ENCODE measurements at regions not wholly inside any gene's neighbourhood (a gene's known extent, or its start where the extent isn't known, plus 50 kb on each side); places are given as distances from the start of the nearest gene placed in this dataset.

DNA sequence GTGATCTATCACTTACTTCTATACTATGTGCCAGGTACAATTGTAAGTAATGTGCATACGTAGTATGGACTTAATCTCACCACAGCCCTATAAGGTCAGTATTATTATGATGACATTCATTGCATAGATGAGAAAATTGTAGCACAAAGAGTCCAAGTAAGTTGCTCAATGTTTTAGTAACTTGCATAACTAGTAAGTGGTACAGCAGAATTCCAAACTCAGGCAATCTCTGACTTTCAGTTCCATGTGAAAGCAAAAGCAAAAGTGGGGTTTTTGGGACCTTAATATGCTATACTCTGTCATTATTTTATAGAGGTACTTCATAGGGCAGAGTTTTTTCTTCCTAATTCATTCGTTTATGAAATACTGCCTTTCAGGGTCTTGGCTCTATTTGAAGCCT, 188.8 kb upstream of the VEGFC start:
- Histone ChIP-seq H3K27me3 (ENCODE audit: control insufficient read depth, insufficient read depth, low read length) (no peaks in the 10 kb centered on the region), H3K9ac (ENCODE audit: low read length in 3 of 3) (no peak overlapping the region), H3K27ac (ENCODE audit: low read depth in 2 of 2, low read length in 2 of 2) (no peak overlapping the region), H3K36me3 (ENCODE audit: control insufficient read depth in 2 of 3, insufficient read depth in 3 of 3, low read length in 3 of 3) (no peaks in the 10 kb centered on the region), H3K4me1 (ENCODE audit: control insufficient read depth in 2 of 3, insufficient read depth in 2 of 3, low read depth in 1 of 3, low read length in 3 of 3) (no peaks in the 10 kb centered on the region), H3K9me3 (ENCODE audit: control insufficient read depth in 2 of 3, insufficient read depth in 1 of 3, low read length in 3 of 3) (no peaks in the 10 kb centered on the region), H3K4me3 (ENCODE audit: low read length in 3 of 3) (no peak overlapping the region)
- FAIRE-seq (no peak), DNase-seq (no peak)
- TF ChIP-seq, protein P1, sequence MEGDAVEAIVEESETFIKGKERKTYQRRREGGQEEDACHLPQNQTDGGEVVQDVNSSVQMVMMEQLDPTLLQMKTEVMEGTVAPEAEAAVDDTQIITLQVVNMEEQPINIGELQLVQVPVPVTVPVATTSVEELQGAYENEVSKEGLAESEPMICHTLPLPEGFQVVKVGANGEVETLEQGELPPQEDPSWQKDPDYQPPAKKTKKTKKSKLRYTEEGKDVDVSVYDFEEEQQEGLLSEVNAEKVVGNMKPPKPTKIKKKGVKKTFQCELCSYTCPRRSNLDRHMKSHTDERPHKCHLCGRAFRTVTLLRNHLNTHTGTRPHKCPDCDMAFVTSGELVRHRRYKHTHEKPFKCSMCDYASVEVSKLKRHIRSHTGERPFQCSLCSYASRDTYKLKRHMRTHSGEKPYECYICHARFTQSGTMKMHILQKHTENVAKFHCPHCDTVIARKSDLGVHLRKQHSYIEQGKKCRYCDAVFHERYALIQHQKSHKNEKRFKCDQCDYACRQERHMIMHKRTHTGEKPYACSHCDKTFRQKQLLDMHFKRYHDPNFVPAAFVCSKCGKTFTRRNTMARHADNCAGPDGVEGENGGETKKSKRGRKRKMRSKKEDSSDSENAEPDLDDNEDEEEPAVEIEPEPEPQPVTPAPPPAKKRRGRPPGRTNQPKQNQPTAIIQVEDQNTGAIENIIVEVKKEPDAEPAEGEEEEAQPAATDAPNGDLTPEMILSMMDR (IDR thresholded peaks at IDR 0.05; ENCODE audit: borderline replicate concordance, extremely low read depth, insufficient read depth) = no peak
- intact Hi-C loops (cut with DNase I) = no loop called here

- no peak for DNase-seq
- intact Hi-C loops (cut with DNase I) = no loop called here
- Histone ChIP-seq H3K4me3 (ENCODE audit: low read length in 3 of 3) (no peak overlapping the region), H3K27me3 (ENCODE audit: control insufficient read depth, insufficient read depth, low read length) (no peaks in the 10 kb centered on the region), H3K4me1 (ENCODE audit: control insufficient read depth in 2 of 3, insufficient read depth in 2 of 3, low read depth in 1 of 3, low read length in 3 of 3) (no peaks in the 10 kb centered on the region), H3K36me3 (ENCODE audit: control insufficient read depth in 2 of 3, insufficient read depth in 3 of 3, low read length in 3 of 3) (no peaks in the 10 kb centered on the region), H3K9me3 (ENCODE audit: control insufficient read depth in 2 of 3, insufficient read depth in 1 of 3, low read length in 3 of 3) (no peaks in the 10 kb centered on the region), H3K27ac (ENCODE audit: low read depth in 2 of 2, low read length in 2 of 2) (no peak overlapping the region), H3K9ac (ENCODE audit: low read length in 3 of 3) (no peak overlapping the region)
- TF ChIP-seq, protein P1 (IDR thresholded peaks at IDR 0.05; ENCODE audit: borderline replicate concordance, extremely low read depth, insufficient read depth) = no peak
- no peak for FAIRE-seq
These were observed 195.5 kb upstream of the VEGFC start for GRCh38 chr4:176988226-176988625.

GRCh38 chr4:176989186-176989585, 196.5 kb upstream of the VEGFC start:
- Histone ChIP-seq H3K27me3 (ENCODE audit: control insufficient read depth, insufficient read depth, low read length) (no peaks in the 10 kb centered on the region), H3K36me3 (ENCODE audit: control insufficient read depth in 2 of 3, insufficient read depth in 3 of 3, low read length in 3 of 3) (no peaks in the 10 kb centered on the region), H3K9me3 (ENCODE audit: control insufficient read depth in 2 of 3, insufficient read depth in 1 of 3, low read length in 3 of 3) (no peaks in the 10 kb centered on the region), H3K4me3 (ENCODE audit: low read length in 3 of 3) (no peak overlapping the region), H3K9ac (ENCODE audit: low read length in 3 of 3) (no peak overlapping the region), H3K27ac (ENCODE audit: low read depth in 2 of 2, low read length in 2 of 2) (no peak overlapping the region), H3K4me1 (ENCODE audit: control insufficient read depth in 2 of 3, insufficient read depth in 2 of 3, low read depth in 1 of 3, low read length in 3 of 3) (no peaks in the 10 kb centered on the region)
- intact Hi-C loops (cut with DNase I) = no loop called here
- FAIRE-seq (no peak), DNase-seq (no peak)
- TF ChIP-seq, protein P1 (IDR thresholded peaks at IDR 0.05; ENCODE audit: borderline replicate concordance, extremely low read depth, insufficient read depth) = no peak

- no peaks in the 10 kb centered on the region for H3K36me3 ChIP-seq (ENCODE audit: control insufficient read depth in 2 of 3, insufficient read depth in 3 of 3, low read length in 3 of 3)
- TF ChIP-seq, protein P1 (IDR thresholded peaks at IDR 0.05; ENCODE audit: borderline replicate concordance, extremely low read depth, insufficient read depth) = no peak
- no peak overlapping the region for H3K4me3 ChIP-seq (ENCODE audit: low read length in 3 of 3)
- peaks cover 0 to 4% (median 0%) of the 10 kb centered on the region in 3 donors for H3K9me3 ChIP-seq (ENCODE audit: control insufficient read depth in 2 of 3, insufficient read depth in 1 of 3, low read length in 3 of 3)
- no peak overlapping the region for H3K9ac ChIP-seq (ENCODE audit: low read length in 3 of 3)
- FAIRE-seq (no peak), DNase-seq (no peak)
- no peaks in the 10 kb centered on the region for H3K27me3 ChIP-seq (ENCODE audit: control insufficient read depth, insufficient read depth, low read length)
- intact Hi-C loops (cut with DNase I) = no loop called here
- H3K27ac ChIP-seq (ENCODE audit: low read depth in 2 of 2, low read length in 2 of 2) = no peak overlapping the region
- H3K4me1 ChIP-seq (ENCODE audit: control insufficient read depth in 2 of 3, insufficient read depth in 2 of 3, low read depth in 1 of 3, low read length in 3 of 3) = no peaks in the 10 kb centered on the region
These were observed 207.3 kb upstream of the VEGFC start for GRCh38 chr4:176999935-177000543.
